HG02798 (cell line): ENCODE measurements at regions not wholly inside any gene's neighbourhood (a gene's known extent, or its start where the extent isn't known, plus 50 kb on each side); places are given as distances from the start of the nearest gene placed in this dataset.
"Not testable (repeated sequence)": the region's sequence is repeated elsewhere in the genome, so short reads cannot be mapped to it uniquely, and the experiment has no call there.

ENCODE experiments used
- ATAC-seq: cut with Tn5 transposase; IDR thresholded peaks from one replicate; pipeline ENCODE4 v1.9.1; 2021; ENCODE audit warnings: mild to moderate bottlenecking; ENCODE audit not compliant: unreplicated experiment, poor library complexity

DNA sequence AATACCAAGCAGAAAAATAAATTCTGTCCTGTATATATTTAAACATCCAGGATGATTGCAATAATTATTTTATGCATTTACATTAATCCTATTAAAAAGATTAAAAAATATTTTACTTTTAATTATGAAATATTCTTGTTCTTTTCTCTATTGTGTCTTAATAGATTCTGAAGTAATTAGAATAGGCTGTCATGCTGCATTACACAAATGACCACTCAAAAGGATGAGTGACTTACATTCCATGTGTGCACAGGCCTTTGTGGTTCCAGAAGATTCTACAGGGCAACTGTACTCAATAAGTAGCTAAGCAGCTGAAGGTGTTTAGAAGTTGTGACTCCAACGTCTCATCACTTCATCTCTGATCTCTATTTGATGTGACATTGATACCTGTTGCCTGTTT, 745.9 kb upstream of the CCDC179 start:
- ATAC-seq, result no peak

GRCh38 chr11:23611726-23612125, 751.5 kb upstream of the CCDC179 start:
- ATAC-seq, result no peak

GRCh38 chr11:23620617-23621016, 760.3 kb upstream of the CCDC179 start:
- no peak for ATAC-seq

DNA sequence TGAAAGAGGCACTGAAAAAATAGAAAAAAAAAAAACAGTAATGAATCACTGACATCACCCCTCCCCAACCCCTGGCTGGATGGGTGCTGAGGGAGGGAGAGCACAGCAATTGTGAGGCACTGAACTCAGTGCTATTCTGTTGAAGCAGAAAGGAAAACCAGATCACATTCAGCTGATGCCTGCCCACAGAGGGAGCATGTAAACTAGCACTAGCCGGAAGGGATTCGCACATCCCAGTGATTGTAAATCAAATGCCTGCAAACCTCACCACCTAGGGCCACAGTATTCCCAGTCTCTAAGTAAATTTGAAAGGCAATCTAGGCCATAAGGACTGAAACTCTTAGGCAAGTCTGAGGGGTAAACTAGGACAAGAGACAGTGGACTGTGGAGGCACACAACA, 772.0 kb upstream of the CCDC179 start:
- ATAC-seq, result no peak

DNA sequence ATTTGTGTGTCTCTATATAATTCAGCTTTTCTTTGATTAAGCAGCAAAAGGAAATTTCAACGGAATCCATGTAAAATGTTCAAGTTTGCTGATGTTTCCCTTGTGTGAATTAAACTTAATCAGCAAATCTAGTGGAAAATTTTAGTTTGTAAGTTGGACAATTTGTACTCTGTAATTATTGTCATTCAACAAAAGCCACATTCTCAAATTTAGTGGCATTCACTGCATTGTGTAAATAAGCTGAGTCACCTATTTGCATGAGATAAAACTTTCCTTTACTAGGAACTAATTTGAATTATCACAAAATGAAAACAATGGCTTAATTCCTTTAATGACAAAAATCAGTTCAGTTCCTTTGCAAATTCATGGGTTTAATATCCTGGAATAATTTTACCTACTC, 784.2 kb upstream of the CCDC179 start:
- ATAC-seq, result no peak

DNA sequence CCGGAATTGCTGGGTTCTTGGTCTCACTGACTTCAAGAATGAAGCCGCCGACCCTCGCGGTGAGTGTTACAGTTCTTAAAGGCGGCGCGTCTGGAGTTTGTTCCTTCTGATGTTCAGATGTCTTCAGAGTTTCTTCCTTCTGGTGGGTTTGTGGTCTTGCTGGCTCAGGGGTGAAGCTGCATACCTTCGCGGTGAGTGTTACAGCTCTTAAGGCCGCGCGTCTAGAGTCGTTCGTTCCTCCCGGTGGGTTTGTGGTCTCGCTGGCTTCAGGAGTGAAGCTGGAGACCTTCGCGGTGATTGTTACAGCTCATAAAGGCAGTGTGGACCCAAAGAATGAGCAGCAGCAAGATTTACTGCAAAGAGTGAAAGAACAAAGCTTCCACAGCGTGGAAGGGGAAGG, 792.1 kb upstream of the CCDC179 start:
- not testable (repeated sequence) for ATAC-seq

GRCh38 chr11:23653071-23653675, 792.9 kb upstream of the CCDC179 start:
- ATAC-seq, result no peak

DNA sequence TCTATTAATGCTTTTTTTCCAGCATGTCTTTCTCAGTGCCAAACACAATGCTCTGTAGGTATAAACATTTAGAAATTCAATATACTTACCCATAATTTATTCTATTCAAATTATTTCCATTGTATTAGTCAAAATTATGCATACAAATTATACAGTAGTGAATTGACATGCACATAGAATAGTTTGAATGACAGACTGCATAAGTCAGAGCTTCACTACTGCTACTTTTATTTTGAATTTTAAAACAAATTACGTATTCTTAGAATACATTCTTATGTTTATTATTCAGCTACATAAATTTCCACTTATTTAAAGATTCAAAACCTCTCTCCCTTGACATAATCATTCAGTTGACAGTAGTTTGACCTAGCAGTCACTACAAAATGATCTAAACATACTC, 808.0 kb upstream of the CCDC179 start:
- ATAC-seq, result no peak

GRCh38 chr11:23673366-23673765, 813.1 kb upstream of the CCDC179 start:
- no peak for ATAC-seq

DNA sequence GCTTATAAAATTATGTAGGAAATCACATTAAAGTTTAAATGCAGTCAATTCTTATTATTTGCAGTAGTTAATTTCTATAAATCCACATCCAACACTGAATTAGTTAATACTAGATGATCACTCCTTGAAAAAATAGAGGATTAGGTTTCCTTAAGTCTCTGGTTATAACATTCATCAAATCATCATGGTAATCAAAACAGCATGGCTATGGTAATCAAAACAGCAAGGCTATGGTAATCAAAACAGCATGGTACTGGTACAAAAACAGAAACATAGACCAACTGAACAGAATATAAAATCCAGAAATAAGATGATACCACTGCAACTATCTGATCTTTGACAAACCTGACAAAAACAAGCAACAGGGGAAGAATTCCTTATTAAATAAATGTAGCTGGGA, 814.6 kb upstream of the CCDC179 start:
- no peak for ATAC-seq

GRCh38 chr11:23679041-23679440, 817.8 kb upstream of the LUZP2 start:
- ATAC-seq, result no peak

- no peak for ATAC-seq
Observed at GRCh38 chr11:23679981-23680380, 816.9 kb upstream of the LUZP2 start.

GRCh38 chr11:23680488-23681230, 816.2 kb upstream of the LUZP2 start:
- no peak for ATAC-seq

GRCh38 chr11:23684701-23685100, 812.2 kb upstream of the LUZP2 start:
- no peak for ATAC-seq

GRCh38 chr11:23687991-23688390, 808.9 kb upstream of the LUZP2 start:
- no peak for ATAC-seq

DNA sequence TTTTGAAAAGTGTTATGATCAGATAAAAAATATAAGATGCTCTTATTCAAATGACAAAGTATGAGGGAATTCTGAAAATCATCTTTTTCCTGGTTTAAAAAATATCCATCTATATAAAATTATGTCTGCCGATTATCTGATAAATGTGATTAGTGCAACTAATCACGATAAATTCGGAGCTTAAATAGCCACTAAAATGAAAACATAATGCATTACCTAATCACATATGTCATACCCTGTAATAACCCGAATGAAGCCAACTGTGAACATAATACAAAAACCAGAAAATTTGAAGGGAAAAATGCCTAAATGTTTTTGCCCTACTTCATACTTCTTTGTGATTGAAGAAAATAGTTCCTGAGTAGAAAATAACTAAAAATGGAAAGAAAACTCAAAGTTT, 808.4 kb upstream of the LUZP2 start:
- no peak for ATAC-seq

DNA sequence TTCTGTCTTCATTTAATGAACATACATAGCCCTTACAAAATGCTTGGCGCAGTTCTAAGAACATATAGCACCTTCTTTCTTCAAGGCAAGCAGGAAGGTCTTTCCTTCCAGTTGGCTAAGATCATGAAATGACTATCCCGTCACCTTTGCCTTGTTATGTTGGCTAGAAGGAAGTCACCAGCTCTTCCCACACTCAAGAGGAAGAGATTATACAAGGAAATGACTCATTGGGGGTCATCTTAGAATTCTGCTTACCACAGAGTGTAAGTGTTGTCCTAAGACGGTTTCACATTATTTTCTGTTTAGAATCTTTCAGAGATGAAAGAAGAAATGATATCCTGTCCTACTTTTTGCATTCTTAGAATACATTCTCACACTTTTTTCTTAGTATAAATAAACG, 808.0 kb upstream of the LUZP2 start:
- ATAC-seq, result no peak

DNA sequence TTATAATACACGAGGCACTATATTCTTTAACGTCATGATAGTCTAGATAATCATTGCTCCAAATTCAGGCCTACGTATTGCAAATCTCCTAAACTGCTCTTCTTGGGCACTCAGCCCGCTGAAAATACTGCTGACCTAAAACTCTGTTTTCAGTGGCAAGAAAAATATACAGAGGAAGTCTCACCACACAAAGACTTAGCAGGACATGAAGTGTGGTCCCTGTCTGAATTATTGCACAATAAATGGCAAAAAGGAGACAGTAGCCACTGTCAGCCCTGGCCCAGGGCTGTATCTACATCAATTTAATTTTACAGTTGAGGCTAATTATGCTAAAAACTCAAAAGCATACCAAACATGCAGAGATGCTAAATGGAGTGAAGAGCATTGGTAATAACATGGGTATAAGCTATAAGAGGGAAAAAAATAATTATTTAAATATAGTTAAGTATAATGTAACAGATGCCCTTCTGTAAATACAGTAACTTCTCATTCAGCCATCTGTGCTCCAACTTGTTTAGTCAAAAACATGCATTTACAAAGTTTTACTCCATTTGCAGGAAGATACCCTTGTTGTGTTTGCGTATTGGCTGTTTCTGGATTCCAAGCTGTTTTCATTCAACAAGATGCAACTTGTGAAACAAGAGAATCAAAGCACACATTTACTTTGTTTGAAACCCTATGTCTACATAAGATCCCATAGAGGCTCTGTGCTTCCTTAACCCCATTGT, 800.0 kb upstream of the LUZP2 start:
- no peak for ATAC-seq

GRCh38 chr11:23704183-23704582, 792.7 kb upstream of the LUZP2 start:
- ATAC-seq, result no peak

DNA sequence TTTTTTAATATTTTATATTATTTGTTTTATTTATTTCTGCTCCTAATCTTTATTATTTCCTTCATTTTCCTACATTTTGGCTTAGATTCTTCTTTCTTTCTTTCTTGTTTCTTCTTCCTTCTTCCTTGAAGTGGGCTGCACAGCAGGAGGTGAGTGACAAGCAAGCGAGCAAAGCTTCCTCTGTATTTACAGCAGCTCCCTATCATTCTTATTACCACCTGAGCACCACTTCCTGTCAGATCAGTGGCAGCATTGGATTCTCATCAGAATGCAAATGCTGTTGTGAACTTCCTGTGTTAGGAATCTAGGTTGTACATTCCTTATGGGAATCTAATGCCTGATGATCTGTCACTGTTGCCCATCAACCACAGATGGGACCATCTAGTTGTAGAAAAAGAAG, 784.9 kb upstream of the LUZP2 start:
- ATAC-seq, result no peak

- no peak for ATAC-seq
Observed at GRCh38 chr11:23719016-23719415, 777.8 kb upstream of the LUZP2 start.

DNA sequence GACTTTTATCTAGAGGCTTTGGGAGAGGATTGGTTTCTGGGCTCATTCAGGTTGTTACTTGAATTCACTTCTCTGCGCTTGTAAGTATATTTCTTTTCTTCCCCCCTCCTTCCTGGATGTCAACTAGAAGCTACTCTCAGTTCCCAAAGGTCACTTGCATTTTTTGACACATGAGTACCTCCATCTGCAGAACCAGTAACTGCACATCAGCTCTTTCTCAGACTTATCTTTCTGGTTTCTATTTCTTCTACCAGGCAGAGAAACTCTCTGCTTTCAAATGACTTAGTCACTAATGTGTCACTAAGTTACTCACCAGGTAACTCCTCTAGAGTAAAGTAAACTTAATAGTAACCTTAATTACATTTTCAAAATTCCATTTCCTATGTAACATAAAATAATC, 773.0 kb upstream of the LUZP2 start:
- ATAC-seq, result no peak
